ENCODE measurements at regions not wholly inside any gene's neighbourhood (a gene's known extent, or its start where the extent isn't known, plus 50 kb on each side); places are given as distances from the start of the nearest gene placed in this dataset.
"Not testable (repeated sequence)": the region's sequence is repeated elsewhere in the genome, so short reads cannot be mapped to it uniquely, and the experiment has no call there.

- H3K79me2 ChIP-seq (ENCODE audit: insufficient read depth, low read length) = no peaks in the 10 kb centered on the region
- H3K9me3 ChIP-seq (ENCODE audit: low read depth, low read length) = no peaks in the 10 kb centered on the region
- H3K4me3 ChIP-seq (ENCODE audit: insufficient read depth, low read length) = no peak overlapping the region
- TF ChIP-seq, protein P1, sequence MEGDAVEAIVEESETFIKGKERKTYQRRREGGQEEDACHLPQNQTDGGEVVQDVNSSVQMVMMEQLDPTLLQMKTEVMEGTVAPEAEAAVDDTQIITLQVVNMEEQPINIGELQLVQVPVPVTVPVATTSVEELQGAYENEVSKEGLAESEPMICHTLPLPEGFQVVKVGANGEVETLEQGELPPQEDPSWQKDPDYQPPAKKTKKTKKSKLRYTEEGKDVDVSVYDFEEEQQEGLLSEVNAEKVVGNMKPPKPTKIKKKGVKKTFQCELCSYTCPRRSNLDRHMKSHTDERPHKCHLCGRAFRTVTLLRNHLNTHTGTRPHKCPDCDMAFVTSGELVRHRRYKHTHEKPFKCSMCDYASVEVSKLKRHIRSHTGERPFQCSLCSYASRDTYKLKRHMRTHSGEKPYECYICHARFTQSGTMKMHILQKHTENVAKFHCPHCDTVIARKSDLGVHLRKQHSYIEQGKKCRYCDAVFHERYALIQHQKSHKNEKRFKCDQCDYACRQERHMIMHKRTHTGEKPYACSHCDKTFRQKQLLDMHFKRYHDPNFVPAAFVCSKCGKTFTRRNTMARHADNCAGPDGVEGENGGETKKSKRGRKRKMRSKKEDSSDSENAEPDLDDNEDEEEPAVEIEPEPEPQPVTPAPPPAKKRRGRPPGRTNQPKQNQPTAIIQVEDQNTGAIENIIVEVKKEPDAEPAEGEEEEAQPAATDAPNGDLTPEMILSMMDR (IDR thresholded peaks at IDR 0.05; ENCODE audit: extremely low read depth, low read depth, low read length) = no peak
- H3K27ac ChIP-seq (ENCODE audit: low read depth, low read length) = no peak overlapping the region
- no peaks in the 10 kb centered on the region for H4K20me1 ChIP-seq (ENCODE audit: insufficient read depth, low read length)
- H3K36me3 ChIP-seq (ENCODE audit: insufficient read depth, low read length) = no peaks in the 10 kb centered on the region
- no peak overlapping the region for H3K4me2 ChIP-seq (ENCODE audit: insufficient read depth, low read length)
- H2AFZ ChIP-seq (ENCODE audit: low read length) = no peak overlapping the region
- H3K27me3 ChIP-seq (ENCODE audit: insufficient read depth, low read length) = peaks cover 37% of the 10 kb centered on the region
- no peaks in the 10 kb centered on the region for H3K4me1 ChIP-seq (ENCODE audit: insufficient read depth, low read length)
- DNase-seq (ENCODE audit: insufficient read length, low spot score, missing footprints) = no peak
Measured at GRCh38 chr7:76133839-76134238, 67.9 kb upstream of the SRRM3 start.

DNA sequence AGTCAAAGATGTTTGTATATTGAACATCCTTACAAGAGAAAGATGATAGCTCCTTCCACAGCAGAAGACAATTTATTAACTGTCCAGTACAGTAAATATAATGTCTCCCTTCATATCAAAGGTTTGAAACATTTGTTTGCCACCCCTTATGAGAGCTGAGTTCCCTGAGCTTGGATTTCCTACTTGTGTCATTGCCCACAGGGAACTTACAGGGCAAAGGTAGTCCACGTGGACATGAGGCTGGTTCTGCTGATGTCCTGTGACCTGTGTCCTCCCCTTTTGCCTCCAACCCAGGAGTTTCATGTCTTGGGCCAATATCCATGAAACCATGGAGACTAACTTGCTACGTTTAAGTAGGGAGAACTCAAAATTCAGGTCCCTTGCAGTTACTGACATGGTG lies 66.4 kb upstream of the SRRM3 start:
- H3K27me3 ChIP-seq (ENCODE audit: insufficient read depth, low read length) = peaks cover 42% of the 10 kb centered on the region
- H3K27ac ChIP-seq (ENCODE audit: low read depth, low read length); DNase-seq (ENCODE audit: insufficient read length, low spot score, missing footprints); H2AFZ ChIP-seq (ENCODE audit: low read length); H3K4me1 ChIP-seq (ENCODE audit: insufficient read depth, low read length); H3K4me3 ChIP-seq (ENCODE audit: insufficient read depth, low read length); H4K20me1 ChIP-seq (ENCODE audit: insufficient read depth, low read length); H3K4me2 ChIP-seq (ENCODE audit: insufficient read depth, low read length); H3K9me3 ChIP-seq (ENCODE audit: low read depth, low read length); H3K36me3 ChIP-seq (ENCODE audit: insufficient read depth, low read length); H3K79me2 ChIP-seq (ENCODE audit: insufficient read depth, low read length): not testable (repeated sequence)

DNA sequence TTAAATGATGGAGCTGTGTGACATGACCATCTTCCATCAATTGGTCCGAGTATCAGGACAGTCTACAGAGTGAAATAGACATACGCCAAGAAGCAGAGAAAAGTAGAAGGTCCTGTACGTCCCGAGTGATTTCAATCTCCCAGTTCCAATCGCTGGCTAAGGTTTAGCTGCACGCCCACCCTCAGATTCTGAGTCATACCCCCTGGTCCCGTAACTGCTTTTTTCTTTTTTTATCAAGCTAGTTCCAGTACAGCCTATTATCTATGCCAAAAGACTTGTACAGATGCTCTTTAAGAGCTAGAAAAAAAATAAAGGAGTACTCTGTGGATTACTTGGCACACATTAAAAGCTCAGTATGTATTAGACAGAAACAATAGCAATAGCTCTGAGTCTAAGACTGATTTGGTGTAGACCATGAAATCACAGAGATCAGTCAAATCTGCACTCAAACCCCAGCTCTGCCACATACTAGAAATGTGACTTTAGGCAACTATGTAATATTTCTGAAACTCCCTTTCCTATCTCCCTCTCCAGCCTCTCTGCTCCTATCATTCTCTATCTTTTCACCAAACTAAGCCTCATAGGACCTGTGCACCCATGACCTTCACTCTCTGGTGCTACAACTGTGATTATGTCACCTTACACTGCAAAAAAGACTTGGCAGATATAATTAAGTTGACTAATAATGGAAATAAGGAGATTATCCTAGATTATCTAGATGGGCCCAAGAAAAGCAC lies 63.0 kb upstream of the SRRM3 start:
- not testable (repeated sequence) for H3K27ac ChIP-seq (ENCODE audit: low read depth, low read length); H3K36me3 ChIP-seq (ENCODE audit: insufficient read depth, low read length); H3K9me3 ChIP-seq (ENCODE audit: low read depth, low read length); H3K4me3 ChIP-seq (ENCODE audit: insufficient read depth, low read length); H4K20me1 ChIP-seq (ENCODE audit: insufficient read depth, low read length); H3K79me2 ChIP-seq (ENCODE audit: insufficient read depth, low read length); DNase-seq (ENCODE audit: insufficient read length, low spot score, missing footprints); H3K4me2 ChIP-seq (ENCODE audit: insufficient read depth, low read length); H2AFZ ChIP-seq (ENCODE audit: low read length); H3K4me1 ChIP-seq (ENCODE audit: insufficient read depth, low read length)
- H3K27me3 ChIP-seq (ENCODE audit: insufficient read depth, low read length) = peaks cover 43% of the 10 kb centered on the region

DNA sequence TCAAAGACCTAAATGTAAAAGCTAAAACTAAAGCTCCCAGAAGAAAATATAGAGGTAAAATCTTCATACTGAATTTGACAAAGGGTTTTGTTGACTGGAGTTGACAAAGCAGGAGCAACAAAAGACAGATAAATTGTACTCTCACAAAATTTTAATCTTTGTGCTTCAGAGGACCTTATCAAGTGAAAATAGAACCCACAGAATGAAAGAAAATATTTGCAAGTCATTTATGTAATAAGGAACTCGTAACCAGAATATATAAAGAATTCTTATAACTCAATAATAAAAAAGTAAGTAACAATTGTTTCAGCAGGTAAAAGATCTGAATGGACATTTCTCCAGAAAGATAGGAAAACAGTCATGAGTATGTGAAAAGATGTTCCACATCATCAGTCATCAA lies 62.0 kb upstream of the SRRM3 start:
- Histone ChIP-seq H2AFZ (ENCODE audit: low read length) (no peak overlapping the region), H3K4me1 (ENCODE audit: insufficient read depth, low read length) (no peaks in the 10 kb centered on the region), H3K9me3 (ENCODE audit: low read depth, low read length) (no peaks in the 10 kb centered on the region), H3K27ac (ENCODE audit: low read depth, low read length) (no peak overlapping the region), H3K4me3 (ENCODE audit: insufficient read depth, low read length) (no peak overlapping the region), H3K79me2 (ENCODE audit: insufficient read depth, low read length) (no peaks in the 10 kb centered on the region), H3K4me2 (ENCODE audit: insufficient read depth, low read length) (no peak overlapping the region), H3K27me3 (ENCODE audit: insufficient read depth, low read length) (peaks cover 36% of the 10 kb centered on the region), H3K36me3 (ENCODE audit: insufficient read depth, low read length) (no peaks in the 10 kb centered on the region), H4K20me1 (ENCODE audit: insufficient read depth, low read length) (no peaks in the 10 kb centered on the region)
- no peak for DNase-seq (ENCODE audit: insufficient read length, low spot score, missing footprints)
- TF ChIP-seq, protein P1 (IDR thresholded peaks at IDR 0.05; ENCODE audit: extremely low read depth, low read depth, low read length) = no peak

DNA sequence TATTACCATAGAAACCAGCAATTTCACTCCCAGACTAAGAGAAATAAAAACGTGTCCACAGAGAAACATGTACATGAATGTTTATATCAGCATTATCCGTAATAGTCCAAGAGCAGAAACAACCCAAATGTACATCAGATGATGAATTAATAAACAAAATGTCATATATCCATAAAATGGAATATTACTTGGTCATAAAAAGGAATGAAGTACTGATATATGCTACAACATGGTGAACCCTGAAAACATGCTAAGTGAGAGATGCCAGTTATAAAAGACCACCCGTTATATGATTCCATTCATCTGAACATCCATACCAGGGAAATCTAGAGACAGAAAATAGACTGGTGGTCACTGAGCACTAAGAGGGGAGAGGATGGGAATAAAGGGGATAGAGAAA lies 61.4 kb upstream of the SRRM3 start:
- not testable (repeated sequence) for H2AFZ ChIP-seq (ENCODE audit: low read length); DNase-seq (ENCODE audit: insufficient read length, low spot score, missing footprints); H3K27ac ChIP-seq (ENCODE audit: low read depth, low read length)

More for the DNA sequence above, 61.4 kb upstream of the SRRM3 start:
- H3K4me1 ChIP-seq (ENCODE audit: insufficient read depth, low read length); H3K4me3 ChIP-seq (ENCODE audit: insufficient read depth, low read length); H3K4me2 ChIP-seq (ENCODE audit: insufficient read depth, low read length); H3K9me3 ChIP-seq (ENCODE audit: low read depth, low read length); H3K79me2 ChIP-seq (ENCODE audit: insufficient read depth, low read length); H4K20me1 ChIP-seq (ENCODE audit: insufficient read depth, low read length); H3K36me3 ChIP-seq (ENCODE audit: insufficient read depth, low read length): not testable (repeated sequence)
- H3K27me3 ChIP-seq (ENCODE audit: insufficient read depth, low read length) = peaks cover 34% of the 10 kb centered on the region

Measured in osteoblast (primary cell).